COLO829 (cell line): ENCODE measurements at regions not wholly inside any gene's neighbourhood (a gene's known extent, or its start where the extent isn't known, plus 50 kb on each side); places are given as distances from the start of the nearest gene placed in this dataset.

Experiments
- DNase-seq: peaks from one replicate; pipeline ENCODE4 v3.0.0; 2012; ENCODE audit warnings: low spot score

DNA sequence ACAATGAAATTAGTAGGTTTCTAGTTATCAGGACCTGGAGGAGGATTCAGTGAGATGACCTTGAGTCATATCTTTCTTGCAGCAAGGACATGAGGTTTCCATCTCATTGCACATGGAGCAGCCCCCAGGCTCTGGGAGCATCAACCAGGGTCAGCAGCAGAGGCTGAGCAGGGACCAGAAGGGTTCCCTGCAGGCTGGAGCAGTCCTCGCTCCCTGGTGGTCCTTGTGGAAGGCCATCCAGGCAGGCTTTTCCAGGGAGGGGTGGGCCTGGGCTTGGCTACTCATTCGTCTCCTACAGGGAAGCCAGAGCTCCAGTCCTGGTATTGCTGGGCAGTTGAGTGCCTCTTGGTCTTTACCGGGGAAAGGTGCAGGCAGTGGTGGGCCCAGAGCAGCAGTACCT, 587.5 kb downstream of the GLRX3 start:
- DNase-seq, result no peak

DNA sequence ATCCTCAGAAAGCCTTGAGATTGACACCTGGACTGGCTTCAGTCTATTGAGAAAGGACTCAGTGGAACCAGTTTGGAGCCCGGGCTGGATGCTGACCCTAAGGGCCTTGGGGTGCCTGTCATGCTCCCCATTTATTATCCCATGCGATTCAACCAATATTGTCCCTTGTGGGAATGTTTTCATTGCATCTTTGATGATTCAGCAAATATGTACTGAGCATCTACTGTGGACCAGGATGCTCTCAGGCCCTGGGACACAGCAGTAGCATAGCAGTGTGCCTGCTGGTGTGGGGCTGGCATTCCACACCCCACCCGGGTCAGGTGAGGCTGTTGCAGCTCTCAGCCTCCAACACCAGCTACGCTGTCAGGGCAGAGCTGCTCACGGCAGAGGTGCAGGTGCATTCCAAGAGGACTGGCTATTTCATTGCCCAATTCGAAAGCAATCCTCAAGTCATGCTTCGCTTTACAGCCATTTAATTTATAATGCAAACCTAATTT, 586.0 kb downstream of the TCERG1L start:
- no peak for DNase-seq

DNA sequence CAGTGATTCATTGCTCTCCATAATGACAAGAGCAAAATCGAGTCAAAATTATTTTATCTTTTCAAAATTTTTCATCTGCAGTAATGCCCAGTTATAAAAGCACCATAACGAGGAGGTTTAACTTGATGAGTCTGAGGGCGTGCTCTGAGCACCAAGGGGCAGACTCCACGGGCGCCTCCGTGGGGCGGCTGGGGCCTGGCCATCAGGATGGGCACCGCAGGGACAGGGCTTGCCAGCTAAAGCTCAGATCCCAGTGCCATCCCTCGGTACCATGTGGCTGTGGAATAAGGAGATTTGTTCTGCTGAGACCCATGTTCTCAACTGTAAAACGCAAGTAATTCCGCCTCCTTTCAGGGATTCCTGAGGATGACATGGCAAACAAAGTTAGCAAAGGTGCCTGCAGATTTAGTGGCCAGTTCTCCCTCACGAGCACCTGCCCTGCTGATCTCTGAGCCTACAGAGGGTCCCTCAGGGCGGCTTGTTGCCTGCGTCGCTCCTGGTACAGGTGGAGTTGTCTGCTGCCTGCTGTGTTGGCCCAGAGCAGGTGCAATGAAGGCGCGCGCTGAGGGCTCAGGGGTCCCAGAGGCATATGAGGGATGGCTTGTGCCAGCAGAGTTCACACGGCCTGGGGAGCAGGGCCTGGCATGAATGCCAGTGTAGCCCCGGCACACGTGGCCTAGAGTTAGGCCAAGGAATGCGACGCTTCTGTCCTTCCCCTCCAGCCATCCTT, 584.4 kb downstream of the TCERG1L start:
- no peak for DNase-seq

DNA sequence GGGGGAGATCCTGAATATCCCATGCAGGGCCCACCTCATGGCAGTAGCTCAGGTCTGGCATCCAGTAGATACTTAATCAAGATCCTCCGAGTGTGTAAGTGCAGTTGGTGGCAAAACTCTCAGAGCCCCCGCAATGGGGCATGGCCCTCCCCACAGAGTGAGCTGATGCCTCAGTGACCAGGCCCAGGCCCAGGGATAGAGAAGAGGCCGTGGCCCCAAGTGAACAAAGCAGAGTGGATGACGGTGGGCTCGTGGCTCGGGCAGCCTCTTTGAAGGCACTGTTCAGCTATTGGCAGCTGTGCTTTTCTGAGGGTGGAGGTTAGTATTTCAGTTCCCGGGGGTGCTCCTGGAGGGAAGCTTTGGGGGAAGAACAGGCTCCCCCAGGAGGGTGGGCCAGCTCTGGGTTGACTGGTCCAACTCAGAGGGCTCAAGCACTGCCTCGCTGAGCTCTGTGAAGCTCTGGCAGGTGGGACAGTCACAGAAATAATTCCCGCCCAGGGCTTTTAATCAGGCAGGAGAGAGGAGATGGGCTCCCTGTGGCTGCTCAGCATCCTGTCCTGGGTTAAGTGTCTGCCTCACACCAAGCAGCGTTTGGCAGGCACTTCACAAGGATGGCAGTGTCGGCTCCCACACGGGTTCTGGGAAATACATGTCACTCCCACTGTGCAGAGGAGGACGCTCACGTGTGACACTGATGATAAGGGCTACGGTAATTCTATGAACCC, 583.6 kb downstream of the TCERG1L start:
- DNase-seq, result no peak

DNA sequence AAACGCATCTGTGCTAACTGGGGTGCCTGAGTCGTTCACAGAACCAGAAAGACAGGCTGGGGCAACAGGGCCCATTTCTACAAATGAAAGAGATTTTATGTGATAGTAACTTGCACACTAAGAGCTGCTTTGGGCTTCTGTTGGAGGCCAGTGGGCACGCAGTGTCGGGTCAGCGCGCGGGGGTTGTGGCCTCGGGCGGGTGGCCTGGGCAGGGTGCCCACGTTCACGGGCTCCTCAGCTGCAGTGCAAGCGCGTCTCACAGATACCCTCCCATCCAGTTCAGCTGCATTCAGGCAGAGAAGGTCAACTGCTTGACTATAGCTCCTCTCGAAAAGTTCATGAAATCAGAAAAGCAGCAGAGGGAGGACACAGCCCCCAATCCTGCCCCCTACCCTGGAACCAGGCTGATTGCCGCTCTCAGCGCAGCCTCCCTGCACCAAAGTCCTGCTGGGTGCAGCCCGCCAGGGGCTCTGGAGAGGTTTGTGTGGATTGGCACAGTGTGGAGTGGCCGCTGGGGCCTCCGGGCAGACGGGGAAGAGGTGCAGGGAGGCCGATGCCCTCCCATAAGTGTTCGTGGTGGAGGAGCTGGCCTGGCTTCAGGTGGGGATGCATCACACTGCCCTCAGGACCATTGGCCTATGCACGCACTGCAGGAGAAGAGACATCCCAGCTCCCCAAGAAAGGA, 582.8 kb downstream of the TCERG1L start:
- no peak for DNase-seq

DNA sequence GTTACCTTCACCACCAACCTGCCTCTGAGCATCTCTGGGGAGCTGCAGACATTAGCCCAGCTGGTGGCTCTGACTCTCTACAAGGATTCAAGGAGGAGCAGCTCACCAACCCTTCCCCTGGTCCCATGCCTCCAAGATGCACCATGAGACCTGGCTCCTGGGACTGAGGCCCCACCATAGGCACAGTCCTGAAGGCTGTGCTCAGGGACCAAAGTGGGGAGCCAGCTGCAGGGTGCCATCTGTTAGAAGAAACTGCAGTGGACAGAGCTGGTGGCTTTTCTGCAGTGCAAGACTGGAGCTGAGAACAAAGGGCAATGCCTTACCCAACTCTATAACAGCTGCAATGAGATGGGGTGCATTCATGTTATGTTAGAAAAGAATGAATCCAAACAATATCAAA, 581.6 kb downstream of the TCERG1L start:
- no peak for DNase-seq

DNA sequence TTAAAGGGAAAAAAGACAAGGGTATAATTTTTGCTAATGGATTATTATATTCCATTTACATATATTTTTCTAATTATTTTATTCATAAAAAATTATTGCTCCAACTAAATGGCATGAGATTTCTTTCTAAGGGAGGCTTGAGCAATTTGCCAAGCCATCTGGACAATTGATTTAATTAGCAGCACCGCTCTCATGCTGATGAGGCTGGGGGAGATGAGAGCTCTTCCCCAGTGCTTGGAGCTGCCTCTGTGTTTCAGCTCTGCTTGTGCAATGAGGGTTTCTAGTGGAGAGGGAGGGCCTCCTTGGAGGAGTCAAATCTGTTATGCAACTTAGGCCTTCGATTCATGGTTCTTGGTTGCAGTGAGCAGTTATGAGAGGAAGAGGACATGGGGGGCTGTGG, 574.3 kb downstream of the TCERG1L start:
- no peak for DNase-seq

DNA sequence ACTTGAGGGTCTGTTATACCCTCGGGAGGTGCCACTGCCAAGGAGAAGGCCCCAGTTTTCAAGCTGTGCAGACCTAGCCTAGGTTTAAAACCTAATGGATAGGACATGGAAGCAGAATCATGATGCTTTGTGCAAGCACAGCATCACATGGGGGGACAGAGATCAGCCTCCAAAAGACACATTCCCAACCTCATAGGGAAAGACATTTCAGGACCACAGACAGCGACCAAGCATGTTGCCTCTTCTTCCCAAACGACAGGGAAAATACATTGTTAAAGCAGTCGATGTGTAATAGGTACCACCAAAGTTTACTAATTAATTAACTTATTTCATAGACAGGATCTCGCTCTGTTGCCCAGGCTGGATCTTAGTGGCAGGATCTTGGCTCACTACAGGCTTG, 573.9 kb downstream of the TCERG1L start:
- DNase-seq, result peak; percentile 1

DNA sequence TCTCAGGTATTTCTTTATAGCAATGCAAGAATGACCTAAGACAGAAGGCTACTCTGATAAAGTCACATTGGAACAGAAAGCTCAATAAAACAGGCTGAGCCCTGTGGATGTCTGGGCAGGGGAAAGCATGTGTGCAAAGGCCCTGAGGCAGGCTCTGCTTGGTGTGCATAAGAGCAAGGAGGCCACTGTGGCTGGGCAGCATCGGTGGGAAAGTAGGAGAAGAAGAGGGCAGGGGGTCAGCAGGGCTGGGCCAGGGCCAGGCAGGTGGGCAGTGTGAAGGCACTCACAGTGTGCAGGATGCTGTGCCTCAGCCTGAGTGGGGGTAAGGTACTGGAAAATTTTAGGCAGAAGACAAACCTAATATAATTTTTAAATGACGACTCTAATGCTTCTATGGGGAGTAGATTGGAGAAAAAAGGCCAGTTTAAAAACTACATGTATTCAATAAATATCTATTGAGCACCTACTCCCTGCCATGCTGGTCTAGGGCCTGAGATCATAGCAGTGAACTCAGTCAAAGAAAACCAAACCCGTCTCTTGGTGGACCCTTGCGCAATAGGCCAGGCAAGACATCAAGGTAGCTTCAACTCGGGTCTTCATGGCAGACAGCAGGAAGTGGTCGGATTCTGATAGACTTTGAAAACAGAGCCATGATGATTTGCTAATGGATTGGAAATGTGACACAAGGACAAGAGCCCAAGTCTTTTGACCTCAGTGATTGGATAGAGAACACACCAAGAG, 572.3 kb downstream of the TCERG1L start:
- DNase-seq, result no peak

DNA sequence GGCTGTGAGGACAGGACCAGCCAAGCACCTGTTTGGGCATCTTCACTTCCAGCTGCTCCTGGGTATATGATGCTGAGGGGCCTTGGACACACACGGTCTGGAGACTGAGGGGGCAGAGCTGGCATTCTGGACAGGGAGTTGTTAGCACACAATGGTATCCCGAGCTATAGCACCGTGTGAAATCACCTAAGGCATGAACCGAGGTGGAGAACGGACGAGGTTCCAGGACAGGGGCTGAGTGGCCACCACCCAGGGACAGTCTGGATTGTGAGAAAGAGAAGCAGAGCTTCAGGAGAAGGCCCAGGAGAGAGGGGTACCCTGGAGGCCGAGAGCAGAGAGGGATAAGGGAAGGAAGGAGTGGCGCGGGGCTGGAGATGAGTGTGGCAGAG, 571.8 kb downstream of the TCERG1L start:
- no peak for DNase-seq

DNA sequence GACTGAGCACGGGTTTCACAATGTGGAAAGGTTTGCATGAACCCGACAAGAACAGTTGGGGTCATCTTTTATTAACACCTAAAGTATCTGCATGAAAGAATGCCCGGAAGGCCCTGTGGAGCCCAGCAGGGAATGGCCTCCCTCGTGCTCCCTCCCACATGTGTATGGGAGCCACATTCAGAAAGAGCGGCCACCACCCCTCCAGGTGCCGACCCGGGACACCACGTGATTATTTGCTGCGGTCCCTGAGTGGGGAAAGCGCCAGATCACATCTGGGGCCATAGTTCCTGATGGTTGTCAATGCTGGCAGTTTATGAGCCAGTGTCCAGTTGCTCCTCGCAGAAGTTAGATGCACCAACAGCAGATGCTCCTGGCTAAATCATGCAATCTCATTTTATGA, 571.4 kb downstream of the TCERG1L start:
- DNase-seq, result no peak

DNA sequence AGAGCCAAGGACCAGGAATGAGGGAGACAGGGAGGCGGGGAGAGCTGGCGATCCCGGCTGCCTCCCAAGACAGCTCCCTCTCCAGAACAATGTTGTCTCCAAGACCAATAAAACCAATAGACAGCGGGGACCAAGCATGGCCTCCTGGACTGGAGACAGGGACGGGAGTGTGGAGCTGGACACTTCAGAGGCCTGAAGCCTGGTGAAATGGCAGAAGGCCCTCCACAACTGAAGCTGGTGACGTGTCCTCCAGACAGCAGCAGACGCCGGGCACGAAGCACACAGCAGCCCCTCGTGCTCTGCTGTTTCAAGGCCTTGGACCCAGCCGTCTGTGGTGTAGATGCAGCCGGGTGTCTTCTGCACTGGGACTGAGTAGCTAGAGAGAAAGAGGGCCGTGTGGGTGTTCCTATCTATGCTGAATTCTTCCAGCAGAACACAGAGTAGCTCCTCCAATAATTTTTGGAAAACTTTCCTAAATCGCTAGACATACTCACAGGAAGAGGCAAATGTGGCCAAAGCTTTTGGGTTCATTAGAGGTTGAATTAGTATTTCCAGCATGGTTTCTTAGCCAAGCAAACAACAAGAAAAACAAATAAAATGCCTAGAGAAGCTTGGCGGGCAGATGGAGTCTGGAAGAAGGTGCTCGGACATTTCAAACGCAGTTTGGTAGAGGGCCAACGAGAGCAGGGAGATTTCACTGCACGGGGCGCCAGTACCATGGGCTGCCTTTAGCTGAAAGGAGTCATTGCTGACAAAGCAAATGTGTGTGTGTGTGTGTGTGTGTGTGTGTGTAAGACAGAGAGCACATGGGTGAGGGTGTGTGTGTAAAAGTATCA, 570.4 kb downstream of the TCERG1L start:
- DNase-seq, result no peak

DNA sequence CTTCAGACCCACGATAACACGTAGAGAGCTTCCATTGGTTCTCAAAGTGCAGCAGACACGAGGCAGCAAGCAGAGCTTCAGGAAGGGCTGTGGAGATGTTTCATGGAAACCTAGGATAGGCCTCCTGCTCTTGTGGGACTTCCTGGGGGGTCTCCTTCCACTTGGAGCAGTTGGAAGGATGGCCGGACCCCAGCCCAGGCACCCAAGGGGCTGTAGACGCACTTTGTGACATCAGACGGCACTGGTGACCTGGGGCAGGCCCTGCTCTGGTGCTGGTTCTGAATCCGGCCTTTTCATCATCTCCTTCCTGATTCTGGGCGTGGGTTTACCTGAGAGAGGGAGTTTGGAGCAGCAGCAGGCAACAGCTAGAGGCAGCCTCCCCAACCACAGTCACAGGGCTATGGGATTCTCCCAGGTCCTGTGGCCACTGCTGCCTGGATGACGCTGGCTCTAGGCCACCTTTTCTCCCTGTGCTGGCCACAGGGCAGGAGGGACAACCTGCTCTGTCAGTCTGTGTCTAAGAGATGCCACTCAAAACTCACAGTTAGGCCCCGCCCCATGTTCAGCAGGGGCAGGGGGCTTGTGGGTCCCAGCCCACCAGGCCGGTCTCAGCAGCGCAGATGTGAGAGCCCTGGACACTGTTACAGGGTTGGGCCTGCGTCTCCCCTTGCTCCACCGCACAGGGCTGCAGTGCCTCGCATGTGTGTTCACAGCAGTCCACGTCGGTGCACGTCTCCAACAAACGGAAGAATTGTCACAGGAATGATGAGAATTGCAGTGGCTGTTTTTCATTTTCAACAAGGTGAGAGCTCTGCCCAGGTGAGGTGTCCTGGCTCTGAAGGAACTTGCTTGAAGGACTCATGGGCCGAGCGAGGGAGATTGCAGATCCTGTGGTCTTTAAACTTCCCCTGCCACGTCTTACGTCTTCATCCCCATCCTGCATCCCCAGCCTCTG, 569.3 kb downstream of the TCERG1L start:
- DNase-seq, result no peak

DNA sequence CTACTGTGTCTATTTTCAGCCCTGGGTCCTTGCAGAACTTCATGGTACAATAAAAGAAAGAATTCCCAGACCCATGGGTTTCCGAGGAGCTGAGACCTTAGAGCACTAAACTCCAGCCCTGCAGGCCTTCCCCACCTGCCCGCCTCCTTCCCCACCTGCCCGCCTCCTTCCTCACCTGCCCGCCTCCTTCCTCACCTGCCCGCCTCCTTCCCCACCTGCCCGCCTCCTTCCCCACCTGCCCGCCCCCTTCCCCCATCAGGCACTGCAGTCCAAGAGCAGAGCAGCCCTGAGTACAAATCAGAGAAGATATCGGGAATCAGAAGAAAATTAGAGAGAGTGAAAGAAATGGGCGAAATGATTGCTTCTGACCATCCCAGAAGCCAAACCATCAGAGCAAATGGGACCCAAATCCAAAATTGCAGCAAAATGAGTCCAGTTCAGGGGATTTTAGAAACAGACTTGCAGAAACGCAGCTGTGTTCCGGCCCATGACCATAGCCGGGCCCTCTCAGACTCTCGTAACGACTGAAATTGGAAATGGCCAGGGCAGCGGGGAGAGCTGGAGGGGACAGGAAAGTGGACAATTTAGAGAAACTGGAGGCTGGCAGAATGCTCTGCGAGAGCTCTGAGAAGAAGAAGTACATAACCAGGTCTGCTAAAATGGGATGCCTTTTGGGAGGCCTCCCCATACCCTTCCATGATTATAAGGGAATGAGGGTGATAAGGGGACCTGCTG, 568.4 kb downstream of the TCERG1L start:
- DNase-seq, result no peak

DNA sequence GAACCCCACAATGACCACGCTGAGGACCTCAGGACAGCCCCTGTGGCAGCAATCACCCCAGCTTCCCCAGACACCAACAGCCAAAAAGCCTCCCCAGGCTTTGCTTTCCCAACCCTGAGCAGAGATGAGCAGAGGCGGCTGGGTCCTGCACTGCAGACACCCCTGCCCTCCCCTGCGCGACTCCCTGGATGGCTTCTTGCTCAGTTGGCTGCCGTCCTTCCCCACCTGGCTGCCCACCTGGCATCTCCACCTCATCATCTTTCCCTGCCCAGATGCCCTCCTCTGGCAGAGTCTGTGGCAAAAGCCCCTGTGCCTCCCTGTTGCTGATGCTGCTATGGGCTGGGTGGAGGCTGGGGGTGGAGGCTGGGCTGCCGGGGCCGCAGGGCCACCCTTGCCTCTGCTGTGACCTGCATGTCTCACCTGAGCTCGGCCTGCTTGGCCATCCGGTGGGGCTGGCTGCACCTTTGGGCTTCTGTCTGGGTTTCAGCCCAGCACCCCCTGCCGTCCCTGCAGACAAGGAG, 567.7 kb downstream of the TCERG1L start:
- no peak for DNase-seq

DNA sequence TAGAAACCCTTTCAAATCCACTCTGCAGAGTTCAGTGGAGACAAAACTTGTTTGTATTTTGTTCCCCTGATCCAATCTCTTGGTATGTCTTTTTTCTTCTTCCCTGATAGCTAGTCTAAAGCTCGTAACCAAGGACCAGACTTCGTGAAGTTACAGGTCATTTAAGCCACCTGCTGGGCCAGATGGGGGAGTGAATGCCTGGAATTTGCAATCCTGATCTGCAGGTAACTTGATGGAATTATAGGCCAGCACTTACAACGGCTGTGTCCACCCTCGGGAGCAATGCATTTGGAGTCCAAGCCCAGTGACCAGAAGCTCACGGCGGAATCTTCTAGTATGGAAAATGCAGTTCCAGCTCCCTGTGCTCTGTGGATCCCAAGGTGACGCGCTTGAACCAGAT, 566.9 kb downstream of the TCERG1L start:
- no peak for DNase-seq

DNA sequence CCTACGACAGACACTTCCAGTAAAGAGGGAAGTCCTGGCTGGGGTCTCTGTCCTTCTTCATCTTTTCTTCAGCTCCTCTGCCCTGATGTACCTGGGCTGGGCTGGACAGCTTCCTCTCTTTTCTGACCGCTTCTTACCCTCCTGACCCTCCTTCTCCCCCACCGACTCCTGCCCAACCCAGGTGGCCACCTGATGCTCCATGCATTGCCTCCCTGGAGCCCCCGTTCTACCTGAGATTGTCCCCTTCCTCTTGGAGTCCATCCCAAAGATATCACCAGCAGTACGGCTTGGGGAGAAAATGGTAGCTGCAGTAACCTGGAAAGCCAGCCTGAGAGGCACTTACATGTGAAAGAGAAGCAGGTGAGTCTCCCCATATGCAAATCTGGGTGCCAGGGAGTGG, 566.3 kb downstream of the TCERG1L start:
- no peak for DNase-seq

DNA sequence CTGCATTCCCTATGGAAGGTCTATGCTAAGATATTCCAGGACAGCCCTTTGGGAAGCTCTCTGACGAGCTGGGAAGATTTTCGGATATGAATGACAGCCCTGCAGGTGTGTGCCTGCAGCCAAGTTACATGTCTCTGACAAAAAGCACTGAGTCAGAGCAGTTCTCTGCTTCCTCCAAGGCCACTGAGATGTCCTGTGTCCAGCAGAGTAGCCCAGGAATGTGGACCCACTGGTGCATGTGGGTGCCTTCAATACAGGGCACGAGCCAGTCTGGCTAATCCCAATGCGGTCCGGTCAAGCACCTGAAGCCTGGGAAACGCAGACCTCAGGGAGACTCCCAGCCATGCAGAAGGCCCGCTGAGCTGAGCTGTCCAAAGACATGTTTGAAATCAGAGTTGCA, 565.7 kb downstream of the TCERG1L start:
- no peak for DNase-seq

DNA sequence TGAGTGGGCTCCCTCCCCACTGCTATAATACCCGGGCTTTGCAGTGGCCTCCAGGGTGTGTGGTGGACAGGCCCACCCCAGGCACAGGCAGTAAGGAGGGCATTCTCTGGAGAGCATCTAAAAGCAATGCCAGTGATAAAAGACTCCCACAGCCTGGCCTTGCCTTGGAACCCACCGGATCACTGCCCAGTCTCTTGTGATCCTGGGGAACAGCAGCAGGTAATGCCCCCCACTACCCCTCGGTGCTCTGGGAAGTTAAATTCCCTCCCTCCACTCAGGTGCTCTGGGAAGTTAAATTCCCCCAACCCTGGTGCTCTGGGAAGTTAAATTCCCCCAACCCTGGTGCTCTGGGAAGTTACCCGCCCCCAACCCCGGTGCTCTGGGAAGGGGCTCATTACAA, 565.2 kb downstream of the TCERG1L start:
- DNase-seq, result no peak
